Activated CD4-positive, alpha-beta T cell treated with anti-CD3 and anti-CD28 coated beads, Interleukin-10, Interleukin-2, amounts not matched to agents 100 ng/mL and 50 ng/mL, durations not matched to agents 16 hours and 8 hours (primary cell): ENCODE measurements at regions not wholly inside any gene's neighbourhood (a gene's known extent, or its start where the extent isn't known, plus 50 kb on each side); places are given as distances from the start of the nearest gene placed in this dataset.
A peak's percentile ranks its signal among the peaks of the same experiment; 100 is the strongest.

Experiments
- DNase-seq: peaks from one replicate; pipeline ENCODE4 v3.0.0-alpha.2; 2020

- peak; percentile 11 for DNase-seq
Observed at GRCh38 chr6:153210083-153210482, 79.0 kb upstream of the RGS17 start.

GRCh38 chr6:153208706-153209105 is 77.6 kb upstream of the RGS17 start:
- DNase-seq = no peak

- no peak for DNase-seq
Observed at GRCh38 chr6:153207617-153208016, 76.5 kb upstream of the RGS17 start.

DNA sequence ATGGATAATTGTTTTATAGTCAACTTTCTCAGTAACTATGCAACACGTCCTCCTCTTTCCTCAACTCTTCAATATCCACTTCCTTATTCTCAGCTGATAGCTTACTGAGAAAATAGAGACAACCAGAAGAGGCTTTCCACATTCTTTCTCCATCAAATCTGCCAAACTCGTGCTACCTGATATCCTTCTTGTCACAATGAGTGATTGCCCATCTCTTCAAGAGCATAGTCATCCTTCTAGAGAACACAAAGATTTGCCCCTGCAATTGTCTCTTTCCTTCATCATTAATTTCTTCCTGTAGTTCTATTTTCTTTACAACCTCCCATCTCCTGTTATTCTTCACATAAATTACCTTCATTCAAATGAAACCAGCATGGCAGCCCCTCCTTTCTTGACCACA is 75.9 kb upstream of the RGS17 start:
- no peak for DNase-seq

DNA sequence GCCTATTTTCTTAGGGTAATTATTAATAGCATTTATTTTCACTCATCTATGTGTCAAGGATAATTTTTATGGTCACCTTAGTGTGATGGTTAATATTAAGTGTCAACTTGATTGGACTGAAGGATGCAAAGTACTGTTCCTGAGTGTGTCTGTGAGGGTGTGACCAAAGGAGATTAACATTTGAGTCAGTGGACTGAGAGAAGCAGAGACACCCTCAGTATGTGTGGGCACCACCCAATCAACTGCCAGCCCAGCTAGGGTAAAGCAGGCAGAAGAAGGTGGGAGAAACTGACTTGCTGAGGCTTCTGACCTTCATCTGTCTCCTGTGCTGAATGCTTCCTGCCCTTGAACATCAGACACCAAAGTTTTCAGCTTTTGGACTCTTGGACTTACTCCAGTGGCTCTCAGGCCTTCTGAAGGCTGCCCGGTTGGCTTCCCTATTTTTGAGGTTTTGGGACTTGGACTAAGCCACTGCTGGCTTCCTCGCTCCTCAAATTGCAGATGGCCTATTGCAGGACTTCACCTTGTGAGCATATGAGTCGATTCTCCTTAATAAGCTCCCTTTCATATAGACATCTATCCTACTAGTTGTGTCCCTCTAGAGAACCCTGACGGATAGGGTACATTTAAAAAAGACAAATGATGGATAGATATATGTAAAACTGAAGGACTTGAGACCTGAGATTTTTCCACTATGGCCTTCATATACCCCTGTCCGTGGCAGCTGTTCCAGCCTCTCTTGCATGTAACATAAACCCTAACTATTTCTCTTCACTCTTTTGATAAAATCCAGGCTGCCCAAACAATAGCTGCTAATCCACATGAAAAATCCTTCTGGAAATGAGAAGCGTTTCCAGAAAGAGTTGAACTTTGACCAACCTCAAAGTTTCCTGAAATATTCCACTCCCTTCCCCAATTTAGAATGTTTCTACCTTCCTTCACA is 62.1 kb upstream of the RGS17 start:
- DNase-seq = no peak

DNA sequence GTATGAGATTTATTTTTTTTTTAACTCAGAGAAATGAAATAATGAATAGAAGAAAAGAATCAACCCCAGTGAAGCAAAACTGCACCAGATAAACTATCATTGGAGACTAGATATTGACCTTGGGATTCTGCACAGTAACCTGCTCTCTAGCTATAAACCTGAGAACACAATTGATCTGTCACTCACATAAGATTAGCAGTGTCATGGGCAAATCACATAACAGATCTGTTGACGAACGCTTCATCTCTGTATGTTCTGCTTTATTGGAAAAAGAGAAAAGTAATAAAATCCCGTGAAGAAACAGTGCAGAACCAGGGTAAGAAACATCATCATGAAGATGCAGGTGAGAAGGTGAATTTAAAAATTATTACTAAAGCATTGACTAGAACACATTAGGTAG is 52.8 kb upstream of the RGS17 start:
- no peak for DNase-seq
